Peyer's patch (tissue), 4 donors: ENCODE measurements at regions not wholly inside any gene's neighbourhood (a gene's known extent, or its start where the extent isn't known, plus 50 kb on each side); places are given as distances from the start of the nearest gene placed in this dataset.

Source experiments
- DNase-seq, 3 donors: peaks; one replicate each; pipeline ENCODE4 v3.0.0-alpha.2; 2017 to 2019
- H3K27ac ChIP-seq, 4 donors: fragments of 200-600 bp; sonication (generic); one replicate each; pipeline ENCODE4 v1.5.1; 2016 to 2019
- H3K27me3 ChIP-seq, 2 donors: fragments of 200-600 bp; sonication (generic); one replicate each; pipeline ENCODE4 v1.5.1; 2019
- H3K36me3 ChIP-seq, 3 donors: fragments of 200-600 bp; sonication (generic); one replicate each; pipeline ENCODE4 v1.5.1; 2016 to 2019
- H3K4me1 ChIP-seq, 4 donors: fragments of 200-600 bp; sonication (generic); one replicate each; pipeline ENCODE4 v1.5.1; 2016 to 2019
- H3K4me3 ChIP-seq, 4 donors: fragments of 200-600 bp; sonication (generic); 1 replicate in 3 of 4; 2 replicates in 1 of 4; pipeline ENCODE4 v1.5.1; 2016 to 2019; ENCODE audit warnings: mild to moderate bottlenecking in 1 of 4
- H3K9me3 ChIP-seq, 4 donors: fragments of 200-600 bp; sonication (generic); one replicate each; pipeline ENCODE4 v1.5.1; 2016 to 2019; ENCODE audit warnings: mild to moderate bottlenecking in 1 of 4
- CTCF ChIP-seq, 6 experiments: fragments of 450-650 bp in 4 of 6; fragments of 200-600 bp in 2 of 6; sonication (generic) in 1 of 6; IDR thresholded peaks; one replicate each; pipeline ENCODE4 v1.5.1; 2017 to 2019; ENCODE audit warnings: antibody characterized with exemption in 6 of 6, mild to moderate bottlenecking in 3 of 6, moderate library complexity in 1 of 6
- POLR2A ChIP-seq, 2 donors: fragments of 450-650 bp; IDR thresholded peaks; one replicate each; pipeline ENCODE4 v1.5.1; 2017; ENCODE audit warnings: antibody characterized with exemption in 2 of 2, mild to moderate bottlenecking in 2 of 2, moderate library complexity in 2 of 2

DNA sequence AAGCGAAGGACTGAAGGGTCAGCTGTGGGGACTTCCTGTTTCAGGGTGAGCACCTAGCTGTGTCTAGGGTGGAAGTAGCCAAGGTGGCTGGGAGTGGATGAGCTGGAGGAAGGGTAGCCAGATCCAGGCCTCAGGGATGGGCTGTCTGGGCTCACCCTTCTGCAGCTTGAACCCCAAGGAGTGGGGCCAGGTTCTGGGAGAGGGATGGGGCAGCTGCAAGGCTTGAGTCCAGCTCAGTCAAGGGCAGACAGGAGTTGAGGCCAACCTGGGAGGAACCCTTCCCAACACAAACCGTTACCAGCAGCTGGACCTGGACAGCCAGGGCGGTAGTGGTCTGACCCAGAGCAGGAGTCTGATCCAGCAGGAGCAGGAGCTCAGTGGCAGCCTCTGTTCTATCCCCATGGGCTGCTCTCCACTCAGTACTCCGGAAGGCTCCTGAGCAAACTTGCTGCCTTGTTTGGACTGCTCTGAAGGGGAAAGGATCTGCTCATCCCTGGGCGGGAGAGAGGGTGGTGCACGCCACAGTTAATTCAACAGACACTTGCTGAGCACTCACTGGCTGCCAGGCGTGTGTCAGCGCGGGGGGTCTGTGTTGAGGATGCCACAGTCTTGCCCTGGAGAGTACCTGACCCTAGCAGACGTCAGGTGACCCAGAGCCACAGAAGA lies 53.8 kb upstream of the THY1 start:
- Histone ChIP-seq H3K9me3 (no peaks in the 10 kb centered on the region), H3K27me3 (no peaks in the 10 kb centered on the region), H3K4me3 (no peak overlapping the region), H3K36me3 (no peaks in the 10 kb centered on the region), H3K4me1 (peaks cover 0 to 7% (median 2%) of the 10 kb centered on the region in 4 donors), H3K27ac (no peak overlapping the region)
- peak in 1 of 3 donors; percentile 34 for DNase-seq
- TF ChIP-seq CTCF (IDR thresholded peaks at IDR 0.05): no peak
- no peak for TF ChIP-seq POLR2A (IDR thresholded peaks at IDR 0.05)

DNA sequence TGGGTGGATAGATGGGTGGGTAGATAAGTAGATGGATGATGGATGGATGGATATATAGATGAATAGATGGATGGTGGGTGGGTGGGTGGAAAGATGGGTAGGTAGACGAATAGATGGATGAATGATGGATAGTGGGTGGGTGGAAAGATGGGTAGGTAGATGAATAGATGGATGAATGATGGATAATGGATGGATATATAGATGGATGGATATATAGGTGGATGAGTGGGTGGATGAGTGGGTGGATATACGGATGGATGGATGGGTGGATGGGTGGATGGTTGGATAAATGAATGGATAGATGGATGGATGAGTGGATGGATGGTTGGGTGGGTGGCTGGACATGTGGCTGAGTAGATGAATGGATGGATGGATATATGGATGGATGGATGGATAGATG lies 53.1 kb upstream of the THY1 start:
- Histone ChIP-seq H3K4me3 (no peak overlapping the region), H3K9me3 (no peaks in the 10 kb centered on the region), H3K4me1 (no peaks in the 10 kb centered on the region), H3K27ac (no peak overlapping the region), H3K36me3 (no peaks in the 10 kb centered on the region), H3K27me3 (no peaks in the 10 kb centered on the region)
- no peak for DNase-seq
- TF ChIP-seq CTCF (IDR thresholded peaks at IDR 0.05): no peak
- no peak for TF ChIP-seq POLR2A (IDR thresholded peaks at IDR 0.05)

DNA sequence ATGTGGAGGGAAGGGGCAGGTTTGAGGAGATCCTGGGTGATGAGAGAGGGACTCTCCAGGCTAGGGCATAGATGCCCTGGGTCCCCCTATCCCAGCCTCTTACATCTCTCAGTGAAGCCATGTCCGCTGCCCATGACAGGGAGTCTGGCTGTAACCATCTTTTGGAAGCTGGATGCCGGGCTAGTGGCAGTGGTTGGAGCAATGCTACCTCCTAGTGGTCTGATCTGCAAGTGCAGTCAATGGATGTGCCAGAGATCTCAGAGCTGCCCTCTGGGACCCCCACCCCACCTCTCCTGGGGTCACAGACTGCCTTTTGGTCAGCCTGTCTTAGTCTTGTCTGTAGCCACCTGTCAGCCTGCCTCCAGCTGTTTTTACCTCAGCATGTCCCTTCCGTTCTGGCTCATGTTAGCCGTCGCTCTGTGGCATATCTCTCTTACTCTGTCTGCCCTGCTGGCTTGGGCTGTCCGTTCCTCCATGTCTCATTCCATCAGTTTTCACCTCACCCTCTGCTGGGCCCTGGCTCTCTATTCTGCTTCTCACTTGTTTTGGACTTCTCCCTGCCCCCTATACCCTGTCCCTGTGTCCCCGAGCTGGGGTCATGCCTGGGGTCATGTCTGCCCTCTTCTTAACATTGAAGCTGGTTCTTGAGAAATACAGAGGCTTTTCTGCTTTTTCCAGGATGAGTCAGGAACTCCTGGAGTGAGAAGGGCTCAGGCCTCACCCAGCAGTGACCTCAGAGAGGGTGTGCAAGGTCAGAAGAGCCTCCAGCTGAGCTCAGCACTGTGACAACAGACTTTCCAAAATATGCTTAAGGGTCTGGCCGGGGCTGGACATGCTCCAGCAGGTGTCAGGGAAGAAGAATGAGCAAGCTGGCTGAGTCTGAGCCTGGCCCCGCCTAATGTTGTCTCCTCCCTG lies 52.0 kb upstream of the THY1 start:
- Histone ChIP-seq H3K4me3 (no peak overlapping the region), H3K27me3 (no peaks in the 10 kb centered on the region), H3K9me3 (no peaks in the 10 kb centered on the region), H3K36me3 (no peaks in the 10 kb centered on the region), H3K27ac (no peak overlapping the region), H3K4me1 (no peaks in the 10 kb centered on the region)
- TF ChIP-seq CTCF (IDR thresholded peaks at IDR 0.05) (peak; percentile 22 to 78 (median 70)), POLR2A (IDR thresholded peaks at IDR 0.05) (no peak)
- peak in 2 of 3 donors; percentile 26 to 68 for DNase-seq

DNA sequence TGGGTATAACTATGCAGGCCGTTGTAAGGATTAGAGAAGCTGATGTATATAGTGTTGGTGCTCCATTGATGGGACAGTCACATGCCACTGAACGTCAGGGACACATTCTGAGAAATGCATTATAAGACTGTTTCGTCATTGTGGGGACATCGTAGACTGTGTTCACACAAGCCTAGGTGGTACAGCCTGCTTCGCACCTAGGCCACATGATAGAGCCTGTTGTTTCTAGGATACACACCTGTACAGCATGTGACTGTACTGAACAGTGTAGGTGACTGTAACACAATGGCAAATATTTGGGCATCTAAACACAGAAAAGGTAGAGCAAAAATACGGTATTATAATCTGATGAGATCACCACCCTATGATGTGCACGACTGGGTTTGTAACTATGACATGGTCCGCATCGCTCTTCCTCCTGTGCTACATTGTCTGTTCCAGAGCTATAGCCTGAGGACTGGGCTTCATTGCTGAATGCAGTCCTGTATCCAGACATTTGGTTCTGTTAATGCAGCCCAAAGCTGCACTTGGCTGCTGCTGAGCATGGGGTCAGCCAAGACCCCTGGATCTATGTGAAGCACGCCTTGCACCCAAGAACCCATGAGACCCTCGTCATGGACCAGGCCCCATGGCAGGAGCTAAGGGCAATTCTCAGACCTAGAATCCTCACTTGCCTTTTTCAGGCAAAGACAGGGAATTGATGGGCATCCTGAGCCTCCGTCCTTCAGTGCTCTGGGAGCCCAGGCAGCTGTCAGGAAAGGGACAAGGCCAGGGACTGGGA lies 51.1 kb upstream of the THY1 start:
- Histone ChIP-seq H3K27me3 (no peaks in the 10 kb centered on the region), H3K9me3 (no peaks in the 10 kb centered on the region), H3K4me3 (no peak overlapping the region), H3K27ac (no peak overlapping the region), H3K36me3 (no peaks in the 10 kb centered on the region), H3K4me1 (no peaks in the 10 kb centered on the region)
- no peak for DNase-seq
- TF ChIP-seq POLR2A (IDR thresholded peaks at IDR 0.05) (no peak), CTCF (IDR thresholded peaks at IDR 0.05) (no peak)

- TF ChIP-seq CTCF (IDR thresholded peaks at IDR 0.05) (no peak), POLR2A (IDR thresholded peaks at IDR 0.05) (no peak)
Observed at GRCh38 chr11:119473226-119473625, 50.3 kb upstream of the THY1 start.

More at GRCh38 chr11:119473226-119473625, 50.3 kb upstream of the THY1 start:
- no peaks in the 10 kb centered on the region for H3K36me3 ChIP-seq
- H3K9me3 ChIP-seq: no peaks in the 10 kb centered on the region
- DNase-seq: no peak
- no peaks in the 10 kb centered on the region for H3K4me1 ChIP-seq
- H3K27ac ChIP-seq: no peak overlapping the region
- no peak overlapping the region for H3K4me3 ChIP-seq
- no peaks in the 10 kb centered on the region for H3K27me3 ChIP-seq
